ENCODE measurements at regions not wholly inside any gene's neighbourhood (a gene's known extent, or its start where the extent isn't known, plus 50 kb on each side); places are given as distances from the start of the nearest gene placed in this dataset.

DNA sequence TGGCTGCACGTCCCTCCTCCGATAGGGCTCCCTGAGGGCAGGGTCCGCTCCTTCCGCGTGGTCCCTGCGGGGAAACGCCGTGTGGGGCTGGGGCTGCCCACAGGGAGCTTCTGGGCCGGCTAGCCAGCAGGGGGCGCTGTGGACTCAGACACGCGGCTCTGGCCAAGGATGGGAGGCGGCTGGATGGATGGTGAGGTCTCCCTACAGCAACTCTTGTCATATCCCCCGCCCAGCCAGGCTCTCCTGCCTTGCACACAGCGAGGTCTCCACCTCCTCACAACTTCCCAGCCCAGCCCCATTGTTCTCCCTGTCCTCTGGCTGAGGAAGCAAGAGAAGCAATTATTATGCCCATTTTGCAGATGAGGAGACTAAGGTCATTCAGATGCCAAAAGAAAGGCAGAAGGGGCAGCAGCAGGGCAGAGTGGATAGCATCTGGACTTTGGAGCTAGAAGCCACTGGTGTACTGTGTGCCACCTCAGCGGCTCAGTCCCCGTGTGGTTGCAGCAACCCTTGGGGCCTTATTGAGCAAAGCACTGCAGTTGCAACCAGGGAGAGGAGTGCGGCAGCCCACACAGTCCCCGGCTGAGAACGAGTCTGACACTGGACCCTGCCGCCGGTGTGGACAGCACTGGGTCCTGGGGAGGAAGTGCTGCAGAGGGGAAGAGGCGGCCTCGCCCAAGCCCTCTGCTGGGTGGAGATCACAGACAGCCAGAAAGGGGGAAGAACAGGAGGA is 99.0 kb downstream of the ZFP36L2 start:
- peak; percentile 39 for DNase-seq

DNA sequence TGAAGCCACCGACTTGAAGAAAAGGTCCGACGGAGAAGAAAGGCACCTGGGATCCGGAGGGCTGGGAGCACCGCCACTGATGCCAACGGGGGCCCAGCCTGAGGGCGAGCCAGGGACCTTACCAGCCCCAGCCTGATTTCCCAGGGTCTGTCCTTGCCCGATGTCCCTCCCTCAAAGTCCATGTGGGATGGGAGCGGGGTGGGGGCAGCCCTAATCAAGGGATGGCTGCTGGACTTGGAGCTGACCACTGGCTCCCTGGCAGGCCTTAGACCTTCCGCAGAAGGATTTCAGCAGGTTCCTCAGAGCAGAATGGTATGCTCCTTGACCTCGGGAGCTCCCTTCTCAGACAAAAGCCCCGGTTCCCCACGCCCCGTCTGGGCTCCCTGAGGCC is 99.6 kb downstream of the ZFP36L2 start:
- DNase-seq, result no peak

DNA sequence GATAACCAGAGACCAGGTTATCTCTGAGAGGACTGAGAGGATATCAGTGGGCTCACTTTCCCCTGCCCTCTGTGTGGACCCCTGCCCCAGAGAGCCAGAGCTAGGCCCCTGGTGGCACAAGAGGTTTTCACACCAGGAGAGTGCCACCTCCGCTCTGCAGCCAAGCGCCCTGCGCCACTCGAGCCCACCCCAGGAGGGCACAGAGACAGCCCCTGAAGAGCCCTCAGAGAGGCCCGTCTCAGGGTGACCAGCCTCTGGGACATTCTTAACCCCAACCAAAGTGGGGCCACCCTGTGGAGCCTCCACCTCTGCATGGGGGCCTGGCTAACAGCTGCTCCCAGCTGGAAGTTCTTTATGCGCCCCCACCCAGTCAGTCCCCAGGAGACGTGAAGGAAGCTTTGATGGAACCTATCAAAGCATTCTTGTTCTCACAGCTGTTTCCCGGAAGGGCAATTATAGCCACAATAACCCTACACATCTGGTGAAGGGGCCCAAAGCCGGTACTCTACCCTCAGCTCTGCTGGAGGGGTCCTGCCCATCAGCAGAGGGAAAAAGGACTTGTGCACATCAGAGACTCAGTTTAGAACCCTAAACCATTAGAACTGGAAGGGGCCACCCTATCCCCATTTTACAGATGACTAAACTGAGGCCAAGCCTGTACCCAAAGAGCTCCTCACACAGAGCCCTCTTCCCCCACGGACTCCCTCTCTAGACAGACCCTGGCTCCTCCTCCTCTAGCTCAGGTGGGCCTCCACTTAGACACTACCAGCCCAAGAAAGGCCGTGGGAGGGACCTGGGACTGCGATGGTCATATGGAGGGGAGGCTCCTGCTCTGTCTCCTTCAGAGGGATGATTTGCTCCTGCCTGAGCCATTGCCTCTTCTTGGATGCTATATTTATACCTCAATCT is 101.1 kb downstream of the ZFP36L2 start:
- no peak for DNase-seq

DNA sequence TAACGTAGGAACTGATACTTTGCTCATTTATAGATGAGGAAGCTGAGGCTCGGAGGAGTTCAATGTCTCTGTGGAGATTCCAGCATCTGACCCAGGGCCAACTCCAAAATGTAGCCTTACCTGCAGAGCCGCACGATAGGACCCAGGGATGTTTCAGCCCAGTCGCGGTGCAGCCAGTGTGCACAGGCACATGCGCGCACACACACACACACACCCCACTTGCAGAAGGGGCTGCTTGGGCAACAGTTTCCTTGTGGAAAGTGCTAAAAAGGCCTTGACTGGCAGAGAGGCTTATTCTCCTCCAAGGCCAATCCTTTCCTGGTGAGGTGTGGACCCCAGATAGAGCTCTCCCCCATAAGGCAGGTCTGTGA is 101.7 kb downstream of the ZFP36L2 start:
- DNase-seq, result no peak

DNA sequence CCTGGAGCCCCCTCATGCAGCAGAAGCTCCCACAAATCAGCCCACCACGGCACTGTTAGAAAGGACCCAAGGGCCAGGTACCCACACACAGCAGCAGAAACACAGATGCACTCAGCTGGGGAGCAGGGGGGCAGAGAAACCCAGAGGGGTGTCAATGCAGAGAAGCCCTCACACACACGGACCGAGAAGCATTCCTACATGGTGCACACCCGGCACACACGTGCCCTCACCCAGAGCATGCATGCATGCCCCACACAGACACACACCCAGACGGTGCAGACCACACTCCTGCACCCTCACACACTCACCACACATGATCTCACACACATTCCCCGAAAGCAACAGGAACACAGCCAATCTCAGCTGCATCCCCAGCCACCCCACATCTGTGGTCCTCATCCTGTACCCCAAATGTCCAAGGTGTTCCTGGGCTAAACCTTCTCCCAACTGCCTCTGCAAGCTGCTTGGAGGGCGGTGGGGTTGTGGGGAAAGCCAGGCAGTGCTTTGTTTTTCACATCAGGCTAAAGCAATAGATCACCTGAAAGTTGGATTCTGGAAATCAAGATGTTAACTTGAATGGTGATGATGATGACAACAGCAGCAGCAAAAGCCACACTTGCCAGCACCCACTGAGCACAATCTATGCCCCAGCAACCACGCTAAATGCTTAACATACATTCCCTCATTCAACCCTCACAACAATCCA is 102.3 kb downstream of the ZFP36L2 start:
- DNase-seq, result no peak

DNA sequence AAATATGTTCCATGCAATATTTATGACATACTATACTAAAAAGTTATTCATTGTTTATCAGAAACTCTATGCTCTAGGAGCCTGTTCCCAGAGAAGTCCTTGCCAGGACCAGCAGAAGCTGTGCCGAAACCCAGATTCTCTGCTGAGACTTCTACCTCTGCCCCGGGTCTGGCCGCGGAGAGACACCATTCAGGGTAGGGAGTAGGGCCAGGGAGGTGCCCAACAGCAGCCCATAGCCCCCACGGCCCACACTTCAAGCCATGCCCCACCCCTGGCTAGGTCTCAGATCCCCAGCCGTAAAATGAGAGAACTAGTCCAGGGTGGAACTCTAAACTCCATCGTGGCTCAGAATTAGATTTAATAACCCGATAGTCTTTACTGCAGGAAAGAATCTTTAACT is 102.9 kb downstream of the ZFP36L2 start:
- DNase-seq, result no peak

DNA sequence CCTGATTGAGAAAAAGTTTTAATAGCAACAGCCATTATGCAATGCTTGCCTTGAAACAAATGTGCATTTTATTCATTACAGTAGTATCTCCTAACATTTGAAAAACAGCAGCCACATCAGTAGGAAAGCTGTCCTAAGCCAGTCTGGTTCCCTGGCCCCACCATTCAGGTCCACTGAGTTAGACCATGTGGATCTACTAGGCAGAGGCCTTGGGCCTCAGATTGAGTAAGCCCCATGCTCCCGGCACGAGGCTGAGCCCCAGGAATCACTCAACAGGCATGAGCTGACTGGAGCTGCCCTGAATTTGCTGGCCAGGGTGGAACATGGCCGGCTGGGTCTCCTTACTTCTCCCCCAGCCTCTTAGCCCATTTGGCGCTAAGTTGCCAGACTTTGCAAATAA is 103.4 kb downstream of the ZFP36L2 start:
- DNase-seq, result no peak

DNA sequence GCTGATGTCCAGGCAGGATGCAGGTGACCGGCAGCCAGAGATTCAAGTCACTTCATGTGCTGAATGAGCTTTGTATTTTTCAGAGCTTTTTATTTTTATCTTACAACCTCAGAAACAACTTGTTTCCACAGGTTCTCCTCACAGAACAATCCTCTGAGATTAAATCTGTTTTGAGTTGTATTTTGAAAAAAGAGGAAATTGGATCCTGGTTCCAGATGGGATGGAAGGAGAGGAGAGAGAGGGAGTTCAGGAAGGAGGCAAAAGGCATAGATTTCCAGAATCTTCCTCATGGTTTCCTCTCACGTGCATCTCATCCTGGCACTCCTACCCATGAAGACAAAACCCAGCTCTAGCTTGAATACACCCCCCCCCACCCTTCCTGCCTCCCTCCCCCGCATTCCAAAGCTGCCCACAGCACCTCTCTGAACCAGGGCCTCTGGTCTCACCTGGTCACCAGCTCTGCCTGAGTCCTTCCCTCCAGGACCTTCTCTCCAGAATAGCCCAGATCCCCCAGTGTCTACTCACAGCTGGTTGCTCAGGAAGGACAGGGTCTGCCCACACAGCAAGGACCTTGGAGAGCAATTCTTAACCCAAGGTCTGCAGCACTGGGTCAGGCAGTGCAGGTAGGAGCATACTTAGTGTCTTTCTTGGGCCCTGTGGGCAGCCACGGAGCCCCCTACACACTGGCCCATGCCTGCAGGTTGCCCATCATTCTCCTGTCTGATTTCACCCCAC is 104.7 kb downstream of the ZFP36L2 start:
- no peak for DNase-seq

DNA sequence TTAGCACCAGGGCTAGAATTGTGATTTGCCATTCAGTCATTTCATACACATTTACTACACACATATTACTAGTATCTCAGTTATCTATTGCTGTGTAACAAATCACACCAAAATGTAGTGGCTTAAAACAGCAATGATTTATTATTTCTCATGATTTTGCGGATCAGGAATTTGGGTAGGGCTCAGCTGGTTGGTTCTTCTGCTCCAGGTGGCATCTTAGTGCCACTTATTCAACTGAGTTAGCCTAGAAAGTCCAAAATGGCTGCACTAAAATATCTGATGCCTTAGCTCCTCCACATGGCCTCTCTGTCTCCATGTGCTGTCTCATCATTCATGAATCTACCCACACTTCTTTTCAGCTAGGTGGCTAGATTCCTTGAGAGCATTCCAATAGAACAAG is 107.1 kb downstream of the ZFP36L2 start:
- no peak for DNase-seq

DNA sequence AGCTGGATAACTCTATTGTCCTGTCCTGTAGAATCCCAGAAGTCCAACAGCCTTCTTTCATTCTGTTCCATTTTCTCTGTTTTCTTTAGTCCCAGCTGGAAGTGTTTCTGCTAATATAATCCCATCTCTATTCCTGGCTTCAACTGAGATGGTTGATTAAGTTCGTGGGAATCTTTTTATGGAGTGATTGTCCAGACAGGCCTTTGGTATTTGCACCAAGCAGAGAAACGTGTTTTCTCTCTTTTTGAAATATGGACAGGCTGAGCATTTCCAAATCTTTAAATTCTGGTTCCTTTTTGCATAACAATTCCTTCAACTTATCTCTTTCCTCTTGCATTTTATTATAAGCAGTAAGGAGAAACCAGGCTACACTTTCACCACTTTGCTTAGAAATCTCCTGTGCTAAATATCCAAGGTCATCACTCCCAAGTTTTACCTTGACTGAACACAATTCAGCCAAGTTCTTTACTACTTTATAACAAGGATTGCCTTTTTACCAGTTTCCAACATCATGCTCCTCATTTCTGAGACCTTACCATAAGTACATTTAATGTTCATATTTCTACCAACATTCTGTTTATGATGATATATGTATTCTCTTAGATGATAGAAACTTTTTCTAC is 108.8 kb downstream of the ZFP36L2 start:
- DNase-seq, result no peak

DNA sequence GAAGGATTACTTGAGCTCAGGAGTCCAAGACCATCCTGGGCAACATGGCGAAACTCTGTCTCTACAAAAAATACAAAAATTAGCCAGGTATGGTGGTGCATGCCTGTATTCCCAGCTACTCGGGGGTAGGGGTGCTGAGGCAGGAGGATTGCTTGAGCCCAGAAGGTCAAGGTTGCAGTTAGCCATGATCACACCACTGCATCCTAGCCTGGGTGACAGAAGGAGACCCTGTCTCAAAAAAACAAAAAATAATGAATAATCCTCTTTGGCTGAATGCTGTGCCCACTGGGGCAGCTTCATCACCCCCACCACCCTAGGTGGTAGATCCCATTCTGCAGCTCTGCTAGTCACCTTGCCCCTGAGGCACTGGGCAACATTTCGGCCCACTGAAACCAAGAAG is 109.4 kb downstream of the ZFP36L2 start:
- DNase-seq, result no peak

DNA sequence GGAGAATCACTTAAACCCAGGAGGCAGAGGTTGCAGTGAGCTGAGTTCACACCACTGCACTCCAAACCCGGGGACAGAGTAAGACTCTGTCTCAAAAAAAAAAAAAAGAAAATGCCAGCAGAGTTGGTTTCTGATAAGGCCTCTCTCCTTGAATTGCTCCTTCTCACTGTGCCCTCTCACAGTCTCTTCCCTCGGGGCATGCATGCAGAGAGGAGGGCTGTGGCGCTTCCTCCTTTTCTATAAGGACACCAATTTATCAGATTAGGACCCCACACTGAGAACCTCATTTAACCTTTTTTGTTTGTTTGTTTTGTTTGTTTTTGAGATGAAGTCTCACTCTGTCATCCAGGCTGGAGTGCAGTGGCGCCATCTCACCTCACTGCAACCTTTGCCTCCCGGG is 110.5 kb downstream of the ZFP36L2 start:
- DNase-seq, result no peak

DNA sequence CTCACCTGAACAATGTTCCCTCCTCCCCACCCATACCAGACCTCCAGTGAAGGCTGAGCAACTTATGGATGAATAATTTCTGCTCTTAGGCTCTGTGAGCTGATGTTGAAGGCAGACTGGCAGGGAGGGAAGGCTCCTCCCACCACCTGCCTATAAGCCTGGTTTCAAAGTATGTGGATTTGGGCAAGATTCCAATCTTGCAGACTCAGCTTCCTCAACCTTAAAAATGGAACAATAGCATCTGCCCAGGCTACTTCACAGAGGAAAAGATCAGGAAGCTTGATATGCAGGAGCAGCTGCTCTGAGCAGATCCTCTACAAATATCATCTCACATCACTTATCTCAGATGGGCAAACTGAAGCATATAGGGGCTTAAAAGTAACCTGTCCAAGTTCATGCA is 112.2 kb downstream of the ZFP36L2 start:
- no peak for DNase-seq

DNA sequence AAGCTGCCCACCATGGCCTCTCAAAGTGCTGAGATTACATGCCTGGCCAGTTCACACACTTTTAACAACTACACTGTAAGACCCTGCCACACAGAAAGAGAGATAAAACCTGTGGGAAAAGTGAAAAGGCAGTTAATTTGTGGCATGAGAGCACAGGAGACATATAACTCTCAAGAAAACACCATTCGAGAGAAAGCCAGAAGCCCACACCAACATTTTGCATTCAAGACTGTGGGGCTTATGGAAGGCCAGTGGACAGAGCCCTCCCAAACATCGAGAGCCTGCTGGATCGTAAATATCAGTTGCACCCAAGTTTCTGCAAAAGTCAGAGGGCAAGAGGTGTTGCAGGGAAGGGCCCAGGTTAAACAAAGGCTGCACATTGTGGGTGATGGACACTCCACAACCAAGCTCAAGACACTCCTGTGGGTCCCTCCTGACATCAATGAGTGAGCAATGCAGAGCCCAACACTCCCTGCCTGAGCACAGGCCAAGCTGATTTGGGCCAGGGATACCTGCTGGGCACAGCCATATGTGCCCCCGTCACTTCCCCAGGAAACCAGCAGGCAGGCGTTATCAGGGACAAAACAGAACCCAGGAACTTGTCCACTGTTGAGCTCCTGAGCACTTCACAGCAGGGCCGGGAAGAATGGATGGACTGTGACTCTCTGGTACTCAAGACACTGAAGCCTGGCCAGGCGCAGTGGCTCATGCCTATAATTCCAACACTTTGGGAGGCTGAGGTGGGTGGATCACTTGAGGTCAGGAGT is 114.4 kb downstream of the ZFP36L2 start:
- DNase-seq, result no peak

DNA sequence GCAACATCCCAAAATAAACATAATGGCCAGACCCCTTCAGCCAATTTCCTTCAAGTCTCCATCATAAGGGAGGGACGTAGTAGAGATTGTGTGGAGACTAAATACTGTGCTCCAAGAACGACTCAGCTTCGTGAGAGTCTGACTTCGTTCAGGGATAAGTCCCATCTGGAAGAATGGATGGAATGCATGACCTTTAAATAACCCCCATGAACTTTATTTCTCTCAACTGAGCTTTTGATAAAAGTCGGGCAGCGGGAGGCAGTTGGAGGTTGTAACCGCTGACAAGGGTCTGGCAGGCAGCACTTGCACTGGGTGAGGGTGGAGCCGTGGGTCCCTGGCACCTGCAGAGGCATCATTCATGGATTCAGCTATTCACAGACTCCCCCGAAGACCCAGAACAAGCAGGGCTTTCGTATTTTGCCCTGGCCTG is 115.9 kb downstream of the ZFP36L2 start:
- no peak for DNase-seq

DNA sequence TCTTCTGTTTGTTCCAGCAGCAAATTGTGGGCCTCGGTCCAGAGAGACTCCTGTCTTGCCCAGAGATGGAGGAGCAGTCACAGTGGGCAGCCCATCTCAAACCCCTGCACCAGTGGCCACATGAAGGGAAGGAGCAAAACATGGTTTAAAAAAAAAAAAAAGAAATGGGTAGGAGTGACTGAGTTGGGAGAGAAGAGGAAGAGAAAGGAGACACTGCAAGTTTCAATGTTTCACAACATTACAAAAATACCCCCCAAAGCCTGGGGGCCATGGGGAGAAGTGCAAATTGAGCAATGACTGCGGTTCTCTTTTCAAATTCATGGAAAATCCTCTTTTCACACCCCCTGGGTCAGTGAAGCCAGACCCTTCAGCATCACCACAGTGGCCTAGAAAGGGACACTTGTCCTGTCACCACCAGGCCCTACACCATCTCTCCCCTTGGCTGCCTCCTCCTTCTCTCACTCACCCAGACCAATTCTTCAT is 117.1 kb downstream of the ZFP36L2 start:
- DNase-seq, result no peak

DNA sequence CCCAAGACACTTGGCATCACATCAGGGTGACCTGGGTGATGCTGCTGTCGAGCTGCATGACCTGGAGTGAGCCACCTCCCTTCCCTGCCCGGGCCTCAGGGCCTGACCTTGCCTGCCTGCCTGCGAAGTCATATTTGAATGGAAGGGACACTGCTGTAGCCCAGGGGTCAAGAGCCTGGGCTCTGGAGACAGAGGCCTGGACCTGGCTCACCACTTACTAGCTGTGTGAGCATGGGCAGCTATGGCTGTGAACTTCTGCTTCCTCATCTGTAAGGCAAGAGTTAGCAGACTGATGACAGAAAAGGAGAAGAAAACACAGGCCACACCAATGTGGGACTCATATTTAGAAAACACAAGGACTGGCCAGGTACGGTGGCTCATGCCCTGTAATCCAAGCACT is 118.7 kb downstream of the ZFP36L2 start:
- DNase-seq, result no peak

DNA sequence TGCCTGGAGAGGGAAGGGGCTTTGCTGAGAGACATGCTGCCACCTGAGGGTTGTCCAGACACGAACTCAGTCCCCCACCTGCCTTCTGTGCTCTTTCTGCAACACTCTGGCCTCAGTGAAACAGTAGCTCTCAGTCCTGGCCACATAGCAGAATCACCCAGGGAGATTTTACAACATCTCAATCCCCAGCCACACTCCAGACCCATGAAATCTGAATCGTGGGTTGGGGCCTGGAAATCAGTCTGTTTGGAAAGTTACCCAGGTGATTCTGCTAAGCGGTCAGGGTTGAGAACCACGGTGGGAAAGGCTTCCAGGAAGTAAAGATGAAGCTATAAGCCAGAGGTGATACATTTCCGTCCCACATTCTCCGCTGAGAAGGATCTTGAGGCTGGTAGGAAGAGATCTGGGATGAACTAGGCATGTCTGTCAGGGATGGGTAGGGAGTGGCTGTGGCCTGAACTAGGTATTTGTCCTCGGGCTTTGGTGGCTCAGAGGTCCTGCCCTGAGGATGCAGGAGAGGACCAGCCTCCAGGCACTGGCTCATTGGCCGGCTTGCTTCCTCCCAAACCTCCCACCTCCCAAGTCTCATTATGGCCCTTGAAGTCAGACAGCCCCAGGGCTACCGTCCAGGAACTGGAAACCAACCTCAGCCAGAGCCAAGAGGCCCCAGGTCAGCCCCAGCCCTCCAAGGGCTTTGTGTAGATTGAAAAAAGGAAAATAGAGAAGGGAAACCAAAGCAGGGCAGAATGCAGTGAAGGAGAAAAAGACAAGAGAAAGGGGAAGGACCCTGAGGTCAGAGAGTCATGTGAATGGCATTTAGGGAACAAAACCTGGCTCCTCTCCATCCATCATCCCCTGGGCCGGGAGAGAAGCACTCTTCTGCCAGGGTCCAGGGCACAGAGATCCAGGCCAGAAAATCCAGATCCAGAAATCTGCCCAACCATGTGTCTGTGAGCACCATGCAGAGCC is 119.6 kb downstream of the ZFP36L2 start:
- peak; percentile 18 for DNase-seq

DNA sequence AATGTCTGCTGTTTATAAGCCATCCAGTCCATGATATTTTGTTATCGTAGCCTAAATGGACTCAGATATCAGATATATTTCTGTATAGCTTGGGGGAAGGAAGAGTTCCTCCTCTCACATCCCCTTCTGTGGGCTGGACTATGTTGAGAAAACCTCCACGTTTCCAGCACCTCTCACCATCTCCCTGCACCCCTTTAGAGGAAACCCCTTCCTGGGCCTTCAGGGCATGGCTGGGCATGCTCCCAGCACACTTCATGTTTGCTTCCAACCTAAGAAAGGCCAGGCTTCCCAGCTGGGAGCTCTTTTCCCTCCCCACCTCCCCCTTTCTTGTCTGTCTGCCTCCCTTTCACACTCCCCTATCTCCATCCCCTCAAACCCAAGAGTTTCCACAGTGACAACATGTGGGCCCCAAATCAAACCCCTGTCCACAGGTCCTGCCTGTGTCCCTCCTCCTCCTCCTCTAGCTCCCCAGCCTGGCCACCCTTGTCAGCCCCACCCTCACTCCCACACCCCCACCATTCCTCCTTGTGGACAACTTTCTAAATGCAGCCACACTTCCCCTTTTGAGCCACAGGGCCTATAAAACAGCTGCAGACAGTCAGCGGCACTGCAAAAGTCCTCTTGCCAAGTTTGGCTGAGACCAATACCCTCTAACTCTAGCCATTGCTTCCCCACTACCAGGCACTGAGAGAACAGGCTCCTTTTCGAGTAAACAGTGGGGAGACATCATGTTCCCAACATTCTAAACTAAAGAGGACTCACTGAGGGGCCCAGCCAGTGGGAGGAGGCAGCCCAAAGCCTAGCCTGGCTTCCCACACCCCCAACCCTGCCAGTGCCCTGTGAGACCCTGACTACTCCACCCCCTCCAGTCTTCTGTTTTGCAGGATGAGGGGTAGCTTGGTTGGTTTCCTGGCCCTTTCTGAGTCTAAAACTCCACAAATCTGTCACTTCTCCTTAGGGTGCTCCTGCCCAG is 120.5 kb downstream of the ZFP36L2 start:
- DNase-seq, result peak; percentile 26

All from KG1 (cell line).